Neural cell (in vitro differentiated cells): ENCODE measurements at regions not wholly inside any gene's neighbourhood (a gene's known extent, or its start where the extent isn't known, plus 50 kb on each side); places are given as distances from the start of the nearest gene placed in this dataset.

Experiments used
- H2AFZ ChIP-seq: fragments of 200-600, 300-800 bp; sonication (generic), shearing (Covaris generic); 2 replicates; pipeline ENCODE4 v1.6.0; 2014; ENCODE audit warnings: low read depth, mild to moderate bottlenecking, antibody characterized with exemption, low read length, moderate library complexity
- H3F3A ChIP-seq: fragments of 200-600 bp; shearing (Covaris generic); 2 replicates; pipeline ENCODE4 v1.6.1; 2016; ENCODE audit warnings: mild to moderate bottlenecking, moderate library complexity, mixed read lengths, antibody characterized with exemption, low read length; ENCODE audit not compliant: insufficient read depth, poor library complexity, severe bottlenecking
- H3K27ac ChIP-seq: fragments of 200-600, 300-800 bp; sonication (generic), shearing (Covaris generic); 2 replicates; pipeline ENCODE4 v1.5.1; 2014; ENCODE audit warnings: mild to moderate bottlenecking, low read length, moderate library complexity
- H3K27me3 ChIP-seq: fragments of 300-800, 200-600 bp; sonication (generic), shearing (Covaris generic); 2 replicates; pipeline ENCODE4 v1.6.0; 2014; ENCODE audit warnings: mild to moderate bottlenecking, low read depth, low read length, moderate library complexity; ENCODE audit not compliant: insufficient read depth
- H3K36me3 ChIP-seq: fragments of 300-800, 200-600 bp; sonication (generic), shearing (Covaris generic); 2 replicates; pipeline ENCODE4 v1.5.1; 2014; ENCODE audit warnings: mild to moderate bottlenecking, antibody characterized with exemption, low read length, moderate library complexity; ENCODE audit not compliant: insufficient read depth
- H3K4me2 ChIP-seq: fragments of 300-800, 200-600 bp; sonication (generic), shearing (Covaris generic); 2 replicates; pipeline ENCODE4 v1.6.0; 2014; ENCODE audit warnings: mild to moderate bottlenecking, low read length
- H3K4me3 ChIP-seq: fragments of 300-800, 200-600 bp; sonication (generic), shearing (Covaris generic); 2 replicates; pipeline ENCODE4 v1.5.1; 2014; ENCODE audit warnings: mild to moderate bottlenecking, low read length, moderate library complexity
- H3K79me2 ChIP-seq: fragments of 200-600 bp; shearing (Covaris generic); replicated peaks from 2 replicates; pipeline ENCODE4 v1.6.0; 2014; ENCODE audit warnings: mild to moderate bottlenecking, low read length, moderate library complexity; ENCODE audit not compliant: insufficient read depth
- H3K9ac ChIP-seq: fragments of 300-800, 200-600 bp; sonication (generic), shearing (Covaris generic); 2 replicates; pipeline ENCODE4 v1.6.1; 2016; ENCODE audit warnings: mild to moderate bottlenecking, low read length, mixed read lengths
- H3K9me2 ChIP-seq: fragments of 200-600 bp; shearing (Covaris generic); 2 replicates; pipeline ENCODE4 v1.6.1; 2016; ENCODE audit warnings: mild to moderate bottlenecking, low read length, mixed read lengths; ENCODE audit not compliant: insufficient read depth
- H3K9me3 ChIP-seq: fragments of 200-600, 300-800 bp; sonication (generic), shearing (Covaris generic); 2 replicates; pipeline ENCODE4 v1.6.1; 2016; ENCODE audit warnings: mild to moderate bottlenecking, mixed run types, low read length, moderate library complexity, mixed read lengths
- H4K20me1 ChIP-seq: fragments of 200-600 bp; shearing (Covaris generic); 2 replicates; pipeline ENCODE4 v1.6.1; 2016; ENCODE audit warnings: mild to moderate bottlenecking, mixed run types; ENCODE audit not compliant: insufficient read depth
- CTCF ChIP-seq: fragments of 450-650 bp; IDR thresholded peaks from 2 replicates; pipeline ENCODE4 v1.5.1; 2014; ENCODE audit warnings: antibody characterized with exemption, mild to moderate bottlenecking, moderate library complexity; ENCODE audit not compliant: poor library complexity, severe bottlenecking
- EP300 ChIP-seq: fragments of 450-650 bp; conservative IDR thresholded peaks from 2 replicates; pipeline ENCODE4 v1.6.1; 2014; ENCODE audit warnings: antibody characterized with exemption, mild to moderate bottlenecking, moderate library complexity; ENCODE audit not compliant: poor library complexity, severe bottlenecking
- EZH2 ChIP-seq: fragments of 200-600, 300-800 bp; shearing (Covaris generic), sonication (generic); IDR thresholded peaks from 2 replicates; pipeline ENCODE4 v1.6.1; 2014; ENCODE audit warnings: antibody characterized with exemption, low read length, borderline replicate concordance, mild to moderate bottlenecking; ENCODE audit not compliant: insufficient read depth, poor library complexity, severe bottlenecking
- MXI1 ChIP-seq: fragments of 450-650 bp; conservative IDR thresholded peaks from 2 replicates; pipeline ENCODE4 v1.6.1; 2014; ENCODE audit warnings: antibody characterized with exemption, mild to moderate bottlenecking; ENCODE audit not compliant: poor library complexity, severe bottlenecking
- POLR2AphosphoS5 ChIP-seq: IDR thresholded peaks from 2 replicates; pipeline ENCODE4 v1.6.1; 2012
- RAD21 ChIP-seq: fragments of 450-650 bp; conservative IDR thresholded peaks from 2 replicates; pipeline ENCODE4 v1.6.1; 2014; ENCODE audit warnings: antibody characterized with exemption, mild to moderate bottlenecking, moderate library complexity
- SMC3 ChIP-seq: fragments of 450-650 bp; conservative IDR thresholded peaks from 2 replicates; pipeline ENCODE4 v1.6.1; 2014; ENCODE audit warnings: antibody characterized with exemption, mild to moderate bottlenecking, moderate library complexity; ENCODE audit not compliant: poor library complexity
- TAF1 ChIP-seq: IDR thresholded peaks from 2 replicates; pipeline ENCODE4 v1.6.1; 2012; ENCODE audit warnings: low read depth
- TF ChIP-seq, protein P1 (sequence below): IDR thresholded peaks from 2 replicates; pipeline ENCODE4 v1.6.1; 2012; ENCODE audit warnings: borderline replicate concordance

DNA sequence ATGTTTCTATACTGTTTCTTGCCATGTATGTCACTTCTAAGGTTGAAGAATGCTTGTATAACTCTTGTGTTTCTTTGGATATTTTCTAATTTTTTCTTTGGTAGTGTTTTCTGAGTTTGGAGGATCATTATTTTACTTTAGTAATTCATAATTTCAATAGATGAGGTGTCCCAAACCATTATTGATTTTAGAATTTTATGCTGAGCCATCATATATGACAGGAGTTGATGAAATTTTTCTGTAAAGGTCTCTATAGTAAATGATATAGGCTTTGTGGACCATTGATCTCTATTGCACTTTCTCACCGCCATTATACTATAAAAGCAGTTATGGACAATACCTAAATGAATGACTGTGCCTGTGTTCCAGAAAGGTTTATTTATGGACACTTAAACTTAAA is 183.3 kb upstream of the PPP1R3A start:
- Histone ChIP-seq H3K27me3 (no peaks in the 10 kb centered on the region), H3K4me2 (no peak overlapping the region), H3K9ac (no peak overlapping the region), H3K9me2 (no peaks in the 10 kb centered on the region), H3K36me3 (no peaks in the 10 kb centered on the region), H3K79me2 (no peaks in the 10 kb centered on the region), H3K27ac (no peak overlapping the region), H4K20me1 (no peaks in the 10 kb centered on the region), H3K4me3 (no peak overlapping the region), H3F3A (no peaks in the 10 kb centered on the region), H2AFZ (no peak overlapping the region), H3K9me3 (no peaks in the 10 kb centered on the region)
- TF ChIP-seq RAD21 (no peak), EZH2 (no peak), CTCF (no peak), EP300 (no peak), SMC3 (no peak), TAF1 (no peak), POLR2AphosphoS5 (no peak), MXI1 (no peak)
- TF ChIP-seq, protein P1, sequence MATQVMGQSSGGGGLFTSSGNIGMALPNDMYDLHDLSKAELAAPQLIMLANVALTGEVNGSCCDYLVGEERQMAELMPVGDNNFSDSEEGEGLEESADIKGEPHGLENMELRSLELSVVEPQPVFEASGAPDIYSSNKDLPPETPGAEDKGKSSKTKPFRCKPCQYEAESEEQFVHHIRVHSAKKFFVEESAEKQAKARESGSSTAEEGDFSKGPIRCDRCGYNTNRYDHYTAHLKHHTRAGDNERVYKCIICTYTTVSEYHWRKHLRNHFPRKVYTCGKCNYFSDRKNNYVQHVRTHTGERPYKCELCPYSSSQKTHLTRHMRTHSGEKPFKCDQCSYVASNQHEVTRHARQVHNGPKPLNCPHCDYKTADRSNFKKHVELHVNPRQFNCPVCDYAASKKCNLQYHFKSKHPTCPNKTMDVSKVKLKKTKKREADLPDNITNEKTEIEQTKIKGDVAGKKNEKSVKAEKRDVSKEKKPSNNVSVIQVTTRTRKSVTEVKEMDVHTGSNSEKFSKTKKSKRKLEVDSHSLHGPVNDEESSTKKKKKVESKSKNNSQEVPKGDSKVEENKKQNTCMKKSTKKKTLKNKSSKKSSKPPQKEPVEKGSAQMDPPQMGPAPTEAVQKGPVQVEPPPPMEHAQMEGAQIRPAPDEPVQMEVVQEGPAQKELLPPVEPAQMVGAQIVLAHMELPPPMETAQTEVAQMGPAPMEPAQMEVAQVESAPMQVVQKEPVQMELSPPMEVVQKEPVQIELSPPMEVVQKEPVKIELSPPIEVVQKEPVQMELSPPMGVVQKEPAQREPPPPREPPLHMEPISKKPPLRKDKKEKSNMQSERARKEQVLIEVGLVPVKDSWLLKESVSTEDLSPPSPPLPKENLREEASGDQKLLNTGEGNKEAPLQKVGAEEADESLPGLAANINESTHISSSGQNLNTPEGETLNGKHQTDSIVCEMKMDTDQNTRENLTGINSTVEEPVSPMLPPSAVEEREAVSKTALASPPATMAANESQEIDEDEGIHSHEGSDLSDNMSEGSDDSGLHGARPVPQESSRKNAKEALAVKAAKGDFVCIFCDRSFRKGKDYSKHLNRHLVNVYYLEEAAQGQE, result no peak

DNA sequence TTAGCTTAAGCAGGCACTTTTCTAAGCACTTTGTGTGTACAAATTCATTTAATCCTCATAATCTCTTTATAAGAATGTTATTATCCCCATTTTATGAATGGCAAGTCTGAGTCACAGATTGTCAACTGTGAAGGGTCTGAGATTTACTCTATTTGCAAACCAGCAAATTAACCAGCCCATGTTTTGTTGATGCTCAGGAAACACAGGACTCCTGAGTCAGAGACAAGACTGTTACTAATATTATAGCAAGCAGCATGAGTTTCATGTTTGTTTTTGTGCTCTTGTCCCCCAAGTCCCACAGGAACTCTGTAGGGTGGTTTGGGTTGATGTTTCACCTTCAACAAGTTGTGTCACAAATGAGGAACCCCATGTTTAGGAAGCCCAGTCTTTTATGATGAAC is 182.0 kb upstream of the PPP1R3A start:
- Histone ChIP-seq H3K27me3 (no peaks in the 10 kb centered on the region), H3K4me3 (no peak overlapping the region), H3K9me3 (no peaks in the 10 kb centered on the region), H3K9me2 (no peaks in the 10 kb centered on the region), H3K27ac (no peak overlapping the region), H4K20me1 (no peaks in the 10 kb centered on the region), H2AFZ (no peak overlapping the region), H3K4me2 (no peak overlapping the region), H3K36me3 (no peaks in the 10 kb centered on the region), H3K9ac (no peak overlapping the region), H3K79me2 (no peaks in the 10 kb centered on the region), H3F3A (no peaks in the 10 kb centered on the region)
- TF ChIP-seq EP300 (no peak), TAF1 (no peak), CTCF (no peak), POLR2AphosphoS5 (no peak), EZH2 (no peak), RAD21 (no peak), SMC3 (no peak)
- TF ChIP-seq, protein P1, result no peak
